GM21528 (cell line): ENCODE measurements at regions not wholly inside any gene's neighbourhood (a gene's known extent, or its start where the extent isn't known, plus 50 kb on each side); places are given as distances from the start of the nearest gene placed in this dataset.

Source experiments
- ATAC-seq: cut with Tn5 transposase; IDR thresholded peaks from one replicate; pipeline ENCODE4 v1.9.1; 2021; ENCODE audit warnings: mild to moderate bottlenecking, moderate library complexity; ENCODE audit not compliant: unreplicated experiment, low FRiP score

GRCh38 chr10:65340340-65340739, 1585.5 kb upstream of the LRRTM3 start:
- ATAC-seq: no peak

GRCh38 chr10:65341323-65341925, 1584.4 kb upstream of the LRRTM3 start:
- no peak for ATAC-seq

GRCh38 chr10:65342245-65342644, 1583.6 kb upstream of the LRRTM3 start:
- no peak for ATAC-seq

GRCh38 chr10:65346466-65346865, 1579.4 kb upstream of the LRRTM3 start:
- no peak for ATAC-seq

- no peak for ATAC-seq
Observed at GRCh38 chr10:65348637-65349036, 1577.2 kb upstream of the LRRTM3 start.

- ATAC-seq: no peak
Observed at GRCh38 chr10:65350611-65351010, 1575.2 kb upstream of the LRRTM3 start.

- ATAC-seq: no peak
Observed at GRCh38 chr10:65355141-65355680, 1570.6 kb upstream of the LRRTM3 start.

GRCh38 chr10:65358565-65358964, 1567.3 kb upstream of the LRRTM3 start:
- ATAC-seq: no peak

GRCh38 chr10:65360497-65360896, 1565.3 kb upstream of the LRRTM3 start:
- no peak for ATAC-seq

GRCh38 chr10:65365878-65366277, 1560.0 kb upstream of the LRRTM3 start:
- no peak for ATAC-seq

- no peak for ATAC-seq
Observed at GRCh38 chr10:65367706-65368105, 1558.1 kb upstream of the LRRTM3 start.

- no peak for ATAC-seq
Observed at GRCh38 chr10:65375528-65375927, 1550.3 kb upstream of the LRRTM3 start.

GRCh38 chr10:65377687-65378086, 1548.1 kb upstream of the LRRTM3 start:
- no peak for ATAC-seq

- ATAC-seq: no peak
Observed at GRCh38 chr10:65394502-65395297, 1531.1 kb upstream of the LRRTM3 start.

- ATAC-seq: no peak
Observed at GRCh38 chr10:65395631-65396030, 1530.2 kb upstream of the LRRTM3 start.

- no peak for ATAC-seq
Observed at GRCh38 chr10:65396997-65397396, 1528.8 kb upstream of the LRRTM3 start.

GRCh38 chr10:65408401-65408800, 1517.4 kb upstream of the LRRTM3 start:
- ATAC-seq: no peak

- ATAC-seq: no peak
Observed at GRCh38 chr10:65413001-65413400, 1512.8 kb upstream of the LRRTM3 start.

GRCh38 chr10:65415318-65415717, 1510.5 kb upstream of the LRRTM3 start:
- ATAC-seq: no peak

GRCh38 chr10:65416094-65416493, 1509.7 kb upstream of the LRRTM3 start:
- ATAC-seq: no peak

GRCh38 chr10:65419629-65420028, 1506.2 kb upstream of the LRRTM3 start:
- no peak for ATAC-seq

GRCh38 chr10:65423043-65423442, 1502.8 kb upstream of the LRRTM3 start:
- ATAC-seq: no peak
